ENCODE measurements at regions not wholly inside any gene's neighbourhood (a gene's known extent, or its start where the extent isn't known, plus 50 kb on each side); places are given as distances from the start of the nearest gene placed in this dataset.

DNA sequence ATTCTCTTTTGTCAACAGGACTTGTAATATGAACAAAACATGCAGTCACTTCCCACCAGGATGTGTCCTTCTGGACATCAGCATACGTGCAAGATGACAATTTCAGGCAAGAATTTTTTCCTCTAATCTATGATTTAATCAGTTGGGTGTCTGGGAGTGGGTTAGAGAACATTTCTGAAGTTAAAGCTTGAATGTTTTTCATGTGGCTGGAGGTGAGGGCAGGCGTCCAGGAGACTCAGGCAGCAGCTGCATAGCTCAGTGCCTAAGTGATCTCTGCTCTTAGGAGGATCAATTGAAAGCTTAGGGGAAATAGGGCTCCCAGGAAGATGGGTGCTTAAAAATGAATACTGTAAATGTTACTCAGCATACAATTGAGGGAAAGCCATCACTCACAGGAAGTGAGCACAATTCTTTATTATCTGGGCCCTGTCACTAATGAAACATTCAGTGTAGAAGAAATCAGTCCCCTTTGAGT lies 457.6 kb upstream of the KLF6 start:
- TF ChIP-seq, protein P1, sequence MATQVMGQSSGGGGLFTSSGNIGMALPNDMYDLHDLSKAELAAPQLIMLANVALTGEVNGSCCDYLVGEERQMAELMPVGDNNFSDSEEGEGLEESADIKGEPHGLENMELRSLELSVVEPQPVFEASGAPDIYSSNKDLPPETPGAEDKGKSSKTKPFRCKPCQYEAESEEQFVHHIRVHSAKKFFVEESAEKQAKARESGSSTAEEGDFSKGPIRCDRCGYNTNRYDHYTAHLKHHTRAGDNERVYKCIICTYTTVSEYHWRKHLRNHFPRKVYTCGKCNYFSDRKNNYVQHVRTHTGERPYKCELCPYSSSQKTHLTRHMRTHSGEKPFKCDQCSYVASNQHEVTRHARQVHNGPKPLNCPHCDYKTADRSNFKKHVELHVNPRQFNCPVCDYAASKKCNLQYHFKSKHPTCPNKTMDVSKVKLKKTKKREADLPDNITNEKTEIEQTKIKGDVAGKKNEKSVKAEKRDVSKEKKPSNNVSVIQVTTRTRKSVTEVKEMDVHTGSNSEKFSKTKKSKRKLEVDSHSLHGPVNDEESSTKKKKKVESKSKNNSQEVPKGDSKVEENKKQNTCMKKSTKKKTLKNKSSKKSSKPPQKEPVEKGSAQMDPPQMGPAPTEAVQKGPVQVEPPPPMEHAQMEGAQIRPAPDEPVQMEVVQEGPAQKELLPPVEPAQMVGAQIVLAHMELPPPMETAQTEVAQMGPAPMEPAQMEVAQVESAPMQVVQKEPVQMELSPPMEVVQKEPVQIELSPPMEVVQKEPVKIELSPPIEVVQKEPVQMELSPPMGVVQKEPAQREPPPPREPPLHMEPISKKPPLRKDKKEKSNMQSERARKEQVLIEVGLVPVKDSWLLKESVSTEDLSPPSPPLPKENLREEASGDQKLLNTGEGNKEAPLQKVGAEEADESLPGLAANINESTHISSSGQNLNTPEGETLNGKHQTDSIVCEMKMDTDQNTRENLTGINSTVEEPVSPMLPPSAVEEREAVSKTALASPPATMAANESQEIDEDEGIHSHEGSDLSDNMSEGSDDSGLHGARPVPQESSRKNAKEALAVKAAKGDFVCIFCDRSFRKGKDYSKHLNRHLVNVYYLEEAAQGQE (IDR thresholded peaks at IDR 0.05; ENCODE audit: low read depth), result no peak
- no peak for TF ChIP-seq TCF12 (IDR thresholded peaks at IDR 0.05; ENCODE audit: low read depth)
- TF ChIP-seq YY1 (IDR thresholded peaks at IDR 0.05; ENCODE audit: low read depth), result no peak
- no peak for TF ChIP-seq EGR1 (IDR thresholded peaks at IDR 0.05)
- no peak for TF ChIP-seq TEAD4 (IDR thresholded peaks at IDR 0.05)
- TF ChIP-seq, protein P2, sequence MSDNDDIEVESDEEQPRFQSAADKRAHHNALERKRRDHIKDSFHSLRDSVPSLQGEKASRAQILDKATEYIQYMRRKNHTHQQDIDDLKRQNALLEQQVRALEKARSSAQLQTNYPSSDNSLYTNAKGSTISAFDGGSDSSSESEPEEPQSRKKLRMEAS (IDR thresholded peaks at IDR 0.05), result no peak
- TF ChIP-seq, protein P3, sequence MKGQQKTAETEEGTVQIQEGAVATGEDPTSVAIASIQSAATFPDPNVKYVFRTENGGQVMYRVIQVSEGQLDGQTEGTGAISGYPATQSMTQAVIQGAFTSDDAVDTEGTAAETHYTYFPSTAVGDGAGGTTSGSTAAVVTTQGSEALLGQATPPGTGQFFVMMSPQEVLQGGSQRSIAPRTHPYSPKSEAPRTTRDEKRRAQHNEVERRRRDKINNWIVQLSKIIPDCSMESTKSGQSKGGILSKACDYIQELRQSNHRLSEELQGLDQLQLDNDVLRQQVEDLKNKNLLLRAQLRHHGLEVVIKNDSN (IDR thresholded peaks at IDR 0.05), result no peak
- TF ChIP-seq FOXM1 (IDR thresholded peaks at IDR 0.05; ENCODE audit: borderline replicate concordance, low read depth), result no peak
- TF ChIP-seq RAD21 (IDR thresholded peaks at IDR 0.05; ENCODE audit: low read depth), result no peak
- no peak for TF ChIP-seq ZBTB7A (IDR thresholded peaks at IDR 0.05; ENCODE audit: low read depth)
- TF ChIP-seq CREB1 (IDR thresholded peaks at IDR 0.05; ENCODE audit: low read depth), result no peak
- no peak for TF ChIP-seq CEBPB (IDR thresholded peaks at IDR 0.05)
- TF ChIP-seq TAF1 (IDR thresholded peaks at IDR 0.05; ENCODE audit: low read depth), result no peak
- TF ChIP-seq EP300 (IDR thresholded peaks at IDR 0.05; ENCODE audit: borderline replicate concordance), result no peak
- TF ChIP-seq NFIC (IDR thresholded peaks at IDR 0.05), result no peak

GRCh38 chr10:4241724-4242345 lies 456.8 kb upstream of the KLF6 start:
- TF ChIP-seq, protein P1 (IDR thresholded peaks at IDR 0.05; ENCODE audit: low read depth), result no peak
- TF ChIP-seq TAF1 (IDR thresholded peaks at IDR 0.05; ENCODE audit: low read depth), result no peak
- TF ChIP-seq TCF12 (IDR thresholded peaks at IDR 0.05; ENCODE audit: low read depth), result no peak
- TF ChIP-seq ZBTB7A (IDR thresholded peaks at IDR 0.05; ENCODE audit: low read depth), result no peak
- no peak for TF ChIP-seq EGR1 (IDR thresholded peaks at IDR 0.05)
- no peak for TF ChIP-seq TEAD4 (IDR thresholded peaks at IDR 0.05)
- TF ChIP-seq, protein P2 (IDR thresholded peaks at IDR 0.05), result no peak
- TF ChIP-seq FOXM1 (IDR thresholded peaks at IDR 0.05; ENCODE audit: borderline replicate concordance, low read depth), result no peak
- TF ChIP-seq, protein P3 (IDR thresholded peaks at IDR 0.05), result no peak
- TF ChIP-seq NFIC (IDR thresholded peaks at IDR 0.05), result no peak
- no peak for TF ChIP-seq CEBPB (IDR thresholded peaks at IDR 0.05)
- no peak for TF ChIP-seq RAD21 (IDR thresholded peaks at IDR 0.05; ENCODE audit: low read depth)
- no peak for TF ChIP-seq EP300 (IDR thresholded peaks at IDR 0.05; ENCODE audit: borderline replicate concordance)
- TF ChIP-seq CREB1 (IDR thresholded peaks at IDR 0.05; ENCODE audit: low read depth), result no peak
- no peak for TF ChIP-seq YY1 (IDR thresholded peaks at IDR 0.05; ENCODE audit: low read depth)

- TF ChIP-seq ZBTB7A (IDR thresholded peaks at IDR 0.05; ENCODE audit: low read depth), result no peak
- no peak for TF ChIP-seq CREB1 (IDR thresholded peaks at IDR 0.05; ENCODE audit: low read depth)
- no peak for TF ChIP-seq NFIC (IDR thresholded peaks at IDR 0.05)
- TF ChIP-seq, protein P1 (IDR thresholded peaks at IDR 0.05; ENCODE audit: low read depth), result no peak
- no peak for TF ChIP-seq TAF1 (IDR thresholded peaks at IDR 0.05; ENCODE audit: low read depth)
- TF ChIP-seq RAD21 (IDR thresholded peaks at IDR 0.05; ENCODE audit: low read depth), result no peak
Measured at GRCh38 chr10:4240608-4241197, 455.7 kb upstream of the KLF6 start.

DNA sequence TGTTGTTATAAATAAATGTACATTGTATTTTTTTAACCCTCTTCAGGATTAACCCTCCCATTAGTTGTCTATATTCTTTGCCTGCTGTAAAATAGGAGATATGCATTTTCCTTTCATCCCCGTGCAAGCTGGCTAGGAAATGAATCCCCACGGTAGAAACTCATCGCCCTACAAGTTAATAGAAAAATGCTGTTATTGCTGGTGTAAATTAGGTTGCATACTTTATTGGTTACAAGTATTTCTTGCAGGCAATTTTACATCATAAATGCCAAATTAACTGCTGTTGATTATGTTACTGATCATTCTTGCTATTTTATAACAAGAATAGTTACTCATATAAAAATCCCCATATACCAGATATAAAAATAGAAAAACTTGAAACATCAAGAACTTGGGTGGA lies 454.2 kb upstream of the KLF6 start:
- TF ChIP-seq NFIC (IDR thresholded peaks at IDR 0.05) (no peak), FOXM1 (IDR thresholded peaks at IDR 0.05; ENCODE audit: borderline replicate concordance, low read depth) (no peak), YY1 (IDR thresholded peaks at IDR 0.05; ENCODE audit: low read depth) (no peak), TAF1 (IDR thresholded peaks at IDR 0.05; ENCODE audit: low read depth) (no peak), EP300 (IDR thresholded peaks at IDR 0.05; ENCODE audit: borderline replicate concordance) (no peak), RAD21 (IDR thresholded peaks at IDR 0.05; ENCODE audit: low read depth) (no peak), TEAD4 (IDR thresholded peaks at IDR 0.05) (no peak), CEBPB (IDR thresholded peaks at IDR 0.05) (no peak), ZBTB7A (IDR thresholded peaks at IDR 0.05; ENCODE audit: low read depth) (no peak)
- TF ChIP-seq, protein P1 (IDR thresholded peaks at IDR 0.05; ENCODE audit: low read depth), result no peak
- TF ChIP-seq, protein P3 (IDR thresholded peaks at IDR 0.05), result no peak
- TF ChIP-seq, protein P2 (IDR thresholded peaks at IDR 0.05), result no peak

Data from Ishikawa (cell line).